Left ventricle myocardium inferior (tissue), 1 donor: ENCODE measurements at regions not wholly inside any gene's neighbourhood (a gene's known extent, or its start where the extent isn't known, plus 50 kb on each side); places are given as distances from the start of the nearest gene placed in this dataset.

Source experiments
- DNase-seq: peaks from one replicate; pipeline ENCODE4 v3.0.0-alpha.2; 2020
- H3K27ac ChIP-seq: fragments of 200-600 bp; replicated peaks from 2 replicates; pipeline ENCODE4 v1.8.0; 2021
- H3K27me3 ChIP-seq: fragments of 200-600 bp; 2 replicates; pipeline ENCODE4 v1.8.0; 2021; ENCODE audit warnings: low read depth
- H3K36me3 ChIP-seq: fragments of 200-600 bp; 2 replicates; pipeline ENCODE4 v1.8.0; 2021
- H3K4me1 ChIP-seq: fragments of 200-600 bp; 2 replicates; pipeline ENCODE4 v1.8.0; 2021
- H3K4me3 ChIP-seq: fragments of 200-600 bp; 2 replicates; pipeline ENCODE4 v1.8.0; 2021; ENCODE audit warnings: mild to moderate bottlenecking, moderate library complexity
- H3K9me3 ChIP-seq: fragments of 200-600 bp; replicated peaks from 2 replicates; pipeline ENCODE4 v1.8.0; 2021
- CTCF ChIP-seq: fragments of 200-600 bp; IDR thresholded peaks from 2 replicates; pipeline ENCODE4 v1.8.0; 2021; ENCODE audit warnings: antibody characterized with exemption, mild to moderate bottlenecking, borderline replicate concordance
- intact Hi-C: fragments of 100-400 bp; cut with micrococcal nuclease; formaldehyde crosslinking; loops from one replicate; pipeline ENCODE4 v1.11.0; 2022
- donor health status: DM: no; HTN: yes; CAD: no; lungs with severe emphysema.

GRCh38 chr1:217014066-217014465 lies 290.8 kb upstream of the ESRRG start:
- H3K27me3 ChIP-seq = no peaks in the 10 kb centered on the region
- TF ChIP-seq CTCF = no peak
- H3K4me1 ChIP-seq = peaks cover 34% of the 10 kb centered on the region
- no peak overlapping the region for H3K27ac ChIP-seq
- H3K9me3 ChIP-seq = no peaks in the 10 kb centered on the region
- intact Hi-C loops = no loop called here
- H3K36me3 ChIP-seq = no peaks in the 10 kb centered on the region
- H3K4me3 ChIP-seq = no peak overlapping the region
- DNase-seq = no peak

- no peaks in the 10 kb centered on the region for H3K27me3 ChIP-seq
- peaks cover 24% of the 10 kb centered on the region for H3K4me1 ChIP-seq
- no peak overlapping the region for H3K27ac ChIP-seq
- TF ChIP-seq CTCF = no peak
- H3K4me3 ChIP-seq = no peak overlapping the region
- DNase-seq = no peak
- intact Hi-C loops = no loop called here
- H3K9me3 ChIP-seq = no peaks in the 10 kb centered on the region
- H3K36me3 ChIP-seq = no peaks in the 10 kb centered on the region
Measured at GRCh38 chr1:217012659-217013058, 289.4 kb upstream of the ESRRG start.

- Histone ChIP-seq H3K4me1 (peaks cover 10% of the 10 kb centered on the region), H3K27me3 (no peaks in the 10 kb centered on the region), H3K9me3 (no peaks in the 10 kb centered on the region), H3K27ac (no peak overlapping the region), H3K36me3 (no peaks in the 10 kb centered on the region), H3K4me3 (no peak overlapping the region)
- no peak for TF ChIP-seq CTCF
- intact Hi-C loops = no loop called here
- DNase-seq = no peak
Measured at GRCh38 chr1:217011097-217011496, 287.9 kb upstream of the ESRRG start.

GRCh38 chr1:217010253-217010652 lies 287.0 kb upstream of the ESRRG start:
- Histone ChIP-seq H3K4me3 (no peak overlapping the region), H3K36me3 (no peaks in the 10 kb centered on the region), H3K27ac (no peak overlapping the region), H3K4me1 (peaks cover 8% of the 10 kb centered on the region), H3K9me3 (no peaks in the 10 kb centered on the region), H3K27me3 (no peaks in the 10 kb centered on the region)
- DNase-seq = no peak
- intact Hi-C loops = no loop called here
- no peak for TF ChIP-seq CTCF

- intact Hi-C loops = no loop called here
- no peak for TF ChIP-seq CTCF
- no peaks in the 10 kb centered on the region for H3K9me3 ChIP-seq
- DNase-seq = no peak
- no peaks in the 10 kb centered on the region for H3K36me3 ChIP-seq
- H3K4me1 ChIP-seq = peaks cover 6% of the 10 kb centered on the region
- no peak overlapping the region for H3K4me3 ChIP-seq
- H3K27ac ChIP-seq = no peak overlapping the region
- no peaks in the 10 kb centered on the region for H3K27me3 ChIP-seq
Measured at GRCh38 chr1:217009376-217009775, 286.1 kb upstream of the ESRRG start.
